ENCODE measurements at regions not wholly inside any gene's neighbourhood (a gene's known extent, or its start where the extent isn't known, plus 50 kb on each side); places are given as distances from the start of the nearest gene placed in this dataset.

- no peak for TF ChIP-seq MAX (IDR thresholded peaks at IDR 0.05)
- TF ChIP-seq EP300 (IDR thresholded peaks at IDR 0.05) = no peak
- no peak for TF ChIP-seq KDM1A (IDR thresholded peaks at IDR 0.05; ENCODE audit: low read depth)
- no peak for TF ChIP-seq HEYL (CRISPR knock-in tag; IDR thresholded peaks at IDR 0.05)
- no peak for TF ChIP-seq RNF2 (IDR thresholded peaks at IDR 0.05; ENCODE audit: borderline replicate concordance, low read depth)
- no peak for TF ChIP-seq CHD4 (IDR thresholded peaks at IDR 0.05; ENCODE audit: borderline replicate concordance)
- TF ChIP-seq CBX8 (IDR thresholded peaks at IDR 0.05) = no peak
- TF ChIP-seq NPAS2 (CRISPR knock-in tag; IDR thresholded peaks at IDR 0.05; ENCODE audit: borderline replicate concordance) = no peak
- no peak for TF ChIP-seq FOXS1 (CRISPR knock-in tag; IDR thresholded peaks at IDR 0.05)
- no peak for TF ChIP-seq RFX5 (IDR thresholded peaks at IDR 0.05)
Measured at GRCh38 chr4:33470805-33471204, 2750.6 kb downstream of the PCDH7 start (continued).

- FAIRE-seq = no peak
- Histone ChIP-seq H3K4me2 (no peak overlapping the region), H3K9me3 (no peaks in the 10 kb centered on the region), H3K4me3 (no peak overlapping the region), H3K27ac (no peak overlapping the region), H3K4me1 (no peaks in the 10 kb centered on the region)
- 18% methylated on average over 4 of the region's 4 CpGs for WGBS (ENCODE audit: missing lambda C conversion rate)
- no peak for ATAC-seq
- no peak for TF ChIP-seq CEBPB (IDR thresholded peaks at IDR 0.05)
- TF ChIP-seq PHF8 (IDR thresholded peaks at IDR 0.05; ENCODE audit: borderline replicate concordance, low read depth) = no peak
- TF ChIP-seq CBX2 (IDR thresholded peaks at IDR 0.05; ENCODE audit: borderline replicate concordance, low read depth) = no peak
- ChIA-PET CTCF (no interaction called here), POLR2A (no interaction called here)
- no peak for DNase-seq (ENCODE audit: low read depth in 1 of 2, low spot score in 1 of 2)
Measured at GRCh38 chr4:33477715-33478114, 2757.5 kb downstream of the PCDH7 start.

- 21% methylated on average over 1 of the region's 1 CpG for WGBS (ENCODE audit: missing lambda C conversion rate)
- POLR2A ChIA-PET = no interaction called here
- no peak for FAIRE-seq
Measured at GRCh38 chr4:33482773-33483172, 2761.5 kb downstream of the ARAP2 start.

GRCh38 chr4:33485111-33485510, 2759.2 kb downstream of the ARAP2 start:
- FAIRE-seq (no peak), DNase-seq (ENCODE audit: low read depth in 1 of 2, low spot score in 1 of 2) (no peak), ATAC-seq (no peak)
- Histone ChIP-seq H3K27ac (no peak overlapping the region), H3K4me2 (no peak overlapping the region), H3K4me1 (no peaks in the 10 kb centered on the region), H3K4me3 (no peak overlapping the region), H3K9me3 (no peaks in the 10 kb centered on the region)
- ChIA-PET CTCF (no interaction called here), POLR2A (no interaction called here)
- 26% methylated on average over 3 of the region's 3 CpGs for WGBS (ENCODE audit: missing lambda C conversion rate)
- no peak for TF ChIP-seq RARB (CRISPR knock-in tag; IDR thresholded peaks at IDR 0.05)
- no peak for TF ChIP-seq HOXB5 (CRISPR knock-in tag; IDR thresholded peaks at IDR 0.05)
- no peak for TF ChIP-seq ZNF302 (CRISPR knock-in tag; IDR thresholded peaks at IDR 0.05)
- TF ChIP-seq REST (IDR thresholded peaks at IDR 0.05) = no peak
- no peak for TF ChIP-seq CBX2 (IDR thresholded peaks at IDR 0.05; ENCODE audit: borderline replicate concordance, low read depth)
- TF ChIP-seq RNF2 (IDR thresholded peaks at IDR 0.05; ENCODE audit: borderline replicate concordance, low read depth) = no peak
- TF ChIP-seq NR3C1 (IDR thresholded peaks at IDR 0.05) = no peak
- TF ChIP-seq ZSCAN20 (CRISPR knock-in tag; IDR thresholded peaks at IDR 0.05) = no peak
- no peak for TF ChIP-seq JUNB (IDR thresholded peaks at IDR 0.05)
- TF ChIP-seq ATOH8 (CRISPR knock-in tag; IDR thresholded peaks at IDR 0.05; ENCODE audit: low read depth) = no peak
- TF ChIP-seq EP300 (IDR thresholded peaks at IDR 0.05) = no peak
- no peak for TF ChIP-seq BCL3 (IDR thresholded peaks at IDR 0.05)

More at GRCh38 chr4:33482773-33483172, 2761.5 kb downstream of the ARAP2 start:
- Histone ChIP-seq H3K9me3 (no peaks in the 10 kb centered on the region), H3K4me1 (no peaks in the 10 kb centered on the region), H3K4me3 (no peak overlapping the region), H3K27ac (no peak overlapping the region), H3K4me2 (no peak overlapping the region)
- DNase-seq (ENCODE audit: low read depth in 1 of 2, low spot score in 1 of 2) = no peak
- CTCF ChIA-PET = no interaction called here
- TF ChIP-seq HES2 (IDR thresholded peaks at IDR 0.05) (no peak), SMC3 (IDR thresholded peaks at IDR 0.05) (no peak), FOSB (CRISPR knock-in tag; IDR thresholded peaks at IDR 0.05) (no peak), BCL3 (IDR thresholded peaks at IDR 0.05) (no peak), ZSCAN20 (CRISPR knock-in tag; IDR thresholded peaks at IDR 0.05) (no peak)
- no peak for ATAC-seq
